ENCODE measurements at regions not wholly inside any gene's neighbourhood (a gene's known extent, or its start where the extent isn't known, plus 50 kb on each side); places are given as distances from the start of the nearest gene placed in this dataset.

DNA sequence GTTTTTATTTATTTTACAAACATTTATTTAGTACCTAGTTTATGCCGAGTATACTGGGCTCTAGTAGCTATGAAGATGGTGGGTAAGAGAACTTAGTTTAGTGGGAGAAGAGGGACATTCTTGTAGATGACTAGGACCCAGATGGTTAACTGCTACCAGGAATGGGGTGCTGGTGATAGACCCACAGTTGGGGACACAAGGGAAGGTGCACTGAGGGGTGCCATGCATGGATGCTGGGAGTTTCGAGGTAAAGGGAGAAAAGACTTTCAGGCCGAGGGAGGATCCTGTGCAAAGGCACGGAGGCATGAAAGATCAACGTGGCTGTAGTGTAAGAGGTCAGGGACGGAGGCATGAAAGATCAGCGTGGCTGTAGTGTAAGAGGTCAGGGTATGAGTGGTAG lies 204.2 kb upstream of the HABP2 start:
- TF ChIP-seq, protein P1, sequence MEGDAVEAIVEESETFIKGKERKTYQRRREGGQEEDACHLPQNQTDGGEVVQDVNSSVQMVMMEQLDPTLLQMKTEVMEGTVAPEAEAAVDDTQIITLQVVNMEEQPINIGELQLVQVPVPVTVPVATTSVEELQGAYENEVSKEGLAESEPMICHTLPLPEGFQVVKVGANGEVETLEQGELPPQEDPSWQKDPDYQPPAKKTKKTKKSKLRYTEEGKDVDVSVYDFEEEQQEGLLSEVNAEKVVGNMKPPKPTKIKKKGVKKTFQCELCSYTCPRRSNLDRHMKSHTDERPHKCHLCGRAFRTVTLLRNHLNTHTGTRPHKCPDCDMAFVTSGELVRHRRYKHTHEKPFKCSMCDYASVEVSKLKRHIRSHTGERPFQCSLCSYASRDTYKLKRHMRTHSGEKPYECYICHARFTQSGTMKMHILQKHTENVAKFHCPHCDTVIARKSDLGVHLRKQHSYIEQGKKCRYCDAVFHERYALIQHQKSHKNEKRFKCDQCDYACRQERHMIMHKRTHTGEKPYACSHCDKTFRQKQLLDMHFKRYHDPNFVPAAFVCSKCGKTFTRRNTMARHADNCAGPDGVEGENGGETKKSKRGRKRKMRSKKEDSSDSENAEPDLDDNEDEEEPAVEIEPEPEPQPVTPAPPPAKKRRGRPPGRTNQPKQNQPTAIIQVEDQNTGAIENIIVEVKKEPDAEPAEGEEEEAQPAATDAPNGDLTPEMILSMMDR (IDR thresholded peaks at IDR 0.05; ENCODE audit: borderline replicate concordance, extremely low read depth, low read length, poor library complexity, severe bottlenecking): no peak
- no peak for TF ChIP-seq EZH2 (IDR thresholded peaks at IDR 0.05; ENCODE audit: borderline replicate concordance, low read depth, low read length, severe bottlenecking)
